ENCODE measurements at regions not wholly inside any gene's neighbourhood (a gene's known extent, or its start where the extent isn't known, plus 50 kb on each side); places are given as distances from the start of the nearest gene placed in this dataset.
"Not testable (repeated sequence)": the region's sequence is repeated elsewhere in the genome, so short reads cannot be mapped to it uniquely, and the experiment has no call there.

DNA sequence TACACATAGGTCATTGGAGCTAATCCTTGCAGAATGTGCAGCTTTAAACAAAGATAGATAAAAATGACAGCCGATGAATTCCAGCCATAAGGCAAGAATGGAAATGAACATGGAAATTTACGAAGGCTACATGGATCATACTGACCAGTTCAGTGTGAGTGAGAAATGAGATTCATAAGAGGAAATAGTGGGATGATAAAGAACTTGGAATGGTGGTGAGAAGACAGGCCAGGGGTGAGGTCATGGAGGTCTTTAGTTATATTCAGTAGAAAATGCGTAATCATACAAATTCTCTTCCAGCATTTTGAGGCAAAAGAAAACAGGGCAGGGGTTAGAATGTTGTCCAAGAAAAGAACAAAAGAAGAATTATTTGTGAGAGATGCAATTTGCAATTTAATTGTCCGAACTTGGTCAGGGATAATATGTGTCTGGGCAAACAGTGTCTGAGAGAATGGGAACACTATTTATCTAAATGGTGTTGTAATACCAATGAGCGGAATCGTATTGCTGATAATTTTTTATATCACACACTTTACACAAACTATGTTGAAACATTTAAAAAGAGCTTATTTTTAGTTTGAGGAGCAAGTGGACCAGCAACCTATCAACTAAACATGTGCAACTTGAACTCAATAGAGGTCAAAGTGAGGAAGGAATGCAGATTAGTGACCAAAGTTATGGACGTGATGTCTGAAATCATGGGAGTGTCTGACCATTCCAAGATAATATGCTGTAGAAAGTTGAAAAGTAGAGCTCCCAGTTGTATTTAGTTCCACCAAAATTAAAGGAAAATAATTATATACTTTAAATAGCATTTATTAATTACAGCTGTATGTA lies 739.0 kb upstream of the NCAM2 start:
- no peak for DNase-seq
- H3K4me3 Mint-ChIP-seq: no peak overlapping the region
- POLR2A ChIA-PET: no interaction called here
- H3K4me1 Mint-ChIP-seq: no peaks in the 10 kb centered on the region
- H3K27me3 Mint-ChIP-seq: no peaks in the 10 kb centered on the region
- H3K27ac Mint-ChIP-seq: no peak overlapping the region
- H3K9me3 Mint-ChIP-seq: peaks cover 15% of the 10 kb centered on the region
- CTCF ChIA-PET: no interaction called here
- no peaks in the 10 kb centered on the region for H3K36me3 Mint-ChIP-seq (ENCODE audit: low read depth)

GRCh38 chr21:20260124-20260523 lies 738.1 kb upstream of the NCAM2 start:
- Mint-ChIP-seq H3K4me3 (no peak overlapping the region), H3K27me3 (no peaks in the 10 kb centered on the region), H3K27ac (no peak overlapping the region), H3K9me3 (peaks cover 13% of the 10 kb centered on the region), H3K36me3 (ENCODE audit: low read depth) (no peaks in the 10 kb centered on the region), H3K4me1 (no peaks in the 10 kb centered on the region)
- POLR2A ChIA-PET: no interaction called here
- CTCF ChIA-PET: no interaction called here
- DNase-seq: no peak

DNA sequence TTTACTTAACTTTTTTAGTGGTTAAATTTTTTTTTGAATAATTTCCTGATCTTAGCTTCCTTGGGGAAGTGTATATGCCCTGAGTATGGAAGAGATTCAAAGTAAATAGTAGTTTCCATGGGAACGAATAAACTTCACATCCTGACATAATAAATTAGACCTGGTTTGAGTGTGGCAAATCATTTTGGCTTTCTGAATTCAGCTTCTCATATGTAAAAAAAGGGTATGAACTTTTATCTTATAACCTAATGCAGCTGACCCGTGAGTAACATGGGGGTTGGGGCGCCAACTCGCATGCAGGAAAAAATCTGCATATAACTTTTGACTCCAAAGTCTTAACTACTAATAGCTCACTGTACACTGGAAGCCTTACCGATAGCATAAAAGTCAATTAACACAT lies 736.8 kb upstream of the NCAM2 start:
- H3K9me3 Mint-ChIP-seq: peaks cover 14% of the 10 kb centered on the region
- no peak for DNase-seq
- no peaks in the 10 kb centered on the region for H3K36me3 Mint-ChIP-seq (ENCODE audit: low read depth)
- ChIA-PET CTCF (no interaction called here), POLR2A (no interaction called here)
- no peaks in the 10 kb centered on the region for H3K4me1 Mint-ChIP-seq
- no peak overlapping the region for H3K4me3 Mint-ChIP-seq
- no peaks in the 10 kb centered on the region for H3K27me3 Mint-ChIP-seq
- H3K27ac Mint-ChIP-seq: no peak overlapping the region

- peaks cover 11% of the 10 kb centered on the region for H3K9me3 Mint-ChIP-seq
- CTCF ChIA-PET: no interaction called here
- DNase-seq: no peak
- no peaks in the 10 kb centered on the region for H3K27me3 Mint-ChIP-seq
- H3K4me3 Mint-ChIP-seq: no peak overlapping the region
- H3K36me3 Mint-ChIP-seq (ENCODE audit: low read depth): no peaks in the 10 kb centered on the region
- H3K4me1 Mint-ChIP-seq: no peaks in the 10 kb centered on the region
- POLR2A ChIA-PET: no interaction called here
- H3K27ac Mint-ChIP-seq: no peak overlapping the region
These were observed 732.3 kb upstream of the NCAM2 start for GRCh38 chr21:20265707-20266440.

GRCh38 chr21:20266441-20266710 lies 731.8 kb upstream of the NCAM2 start:
- Mint-ChIP-seq H3K4me3 (no peak overlapping the region), H3K36me3 (ENCODE audit: low read depth) (no peaks in the 10 kb centered on the region), H3K27me3 (no peaks in the 10 kb centered on the region), H3K27ac (no peak overlapping the region), H3K9me3 (peaks cover 11% of the 10 kb centered on the region), H3K4me1 (no peaks in the 10 kb centered on the region)
- DNase-seq: no peak
- ChIA-PET CTCF (no interaction called here), POLR2A (no interaction called here)

GRCh38 chr21:20270365-20271055 lies 727.7 kb upstream of the NCAM2 start:
- no peaks in the 10 kb centered on the region for H3K4me1 Mint-ChIP-seq

GRCh38 chr21:20272791-20273362 lies 725.3 kb upstream of the NCAM2 start:
- H3K4me1 Mint-ChIP-seq: no peaks in the 10 kb centered on the region
- no peak overlapping the region for H3K4me3 Mint-ChIP-seq
- no peaks in the 10 kb centered on the region for H3K36me3 Mint-ChIP-seq (ENCODE audit: low read depth)
- H3K27me3 Mint-ChIP-seq: no peaks in the 10 kb centered on the region
- POLR2A ChIA-PET: no interaction called here
- H3K9me3 Mint-ChIP-seq: peaks cover 17% of the 10 kb centered on the region
- no peak for DNase-seq
- no peak overlapping the region for H3K27ac Mint-ChIP-seq
- CTCF ChIA-PET: no interaction called here

More at GRCh38 chr21:20270365-20271055, 727.7 kb upstream of the NCAM2 start:
- H3K4me3 Mint-ChIP-seq: no peak overlapping the region
- H3K36me3 Mint-ChIP-seq (ENCODE audit: low read depth): no peaks in the 10 kb centered on the region
- ChIA-PET CTCF (no interaction called here), POLR2A (no interaction called here)
- no peaks in the 10 kb centered on the region for H3K27me3 Mint-ChIP-seq
- peaks cover 18% of the 10 kb centered on the region for H3K9me3 Mint-ChIP-seq
- no peak overlapping the region for H3K27ac Mint-ChIP-seq
- DNase-seq: no peak

DNA sequence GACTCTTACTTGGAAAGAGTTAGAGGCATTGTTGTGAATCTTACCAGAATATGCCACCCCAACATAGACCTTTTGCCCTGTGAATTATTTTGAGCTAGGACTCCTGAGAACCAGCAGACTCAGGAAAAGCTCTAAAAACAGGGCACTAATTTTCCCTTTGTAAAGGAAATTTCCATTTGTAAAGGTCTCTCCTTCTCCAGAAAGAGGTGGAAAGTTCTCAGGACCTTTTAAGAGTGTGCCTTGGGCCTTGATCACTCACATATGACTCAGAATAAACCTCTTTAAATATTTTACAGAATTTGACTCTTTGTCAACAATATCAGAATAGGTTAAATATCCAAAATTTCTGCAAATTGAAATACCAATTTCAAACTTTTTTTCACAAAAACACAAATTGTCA lies 721.8 kb upstream of the NCAM2 start:
- Mint-ChIP-seq H3K27me3 (no peaks in the 10 kb centered on the region), H3K4me3 (no peak overlapping the region), H3K9me3 (peaks cover 15% of the 10 kb centered on the region), H3K36me3 (ENCODE audit: low read depth) (no peaks in the 10 kb centered on the region), H3K4me1 (no peaks in the 10 kb centered on the region), H3K27ac (no peak overlapping the region)
- no peak for DNase-seq
- CTCF ChIA-PET: no interaction called here
- POLR2A ChIA-PET: no interaction called here

- peaks cover 13% of the 10 kb centered on the region for H3K9me3 Mint-ChIP-seq
- no peaks in the 10 kb centered on the region for H3K4me1 Mint-ChIP-seq
- ChIA-PET CTCF (no interaction called here), POLR2A (no interaction called here)
- no peak overlapping the region for H3K4me3 Mint-ChIP-seq
- no peak for DNase-seq
- H3K27me3 Mint-ChIP-seq: no peaks in the 10 kb centered on the region
- no peak overlapping the region for H3K27ac Mint-ChIP-seq
- H3K36me3 Mint-ChIP-seq (ENCODE audit: low read depth): no peaks in the 10 kb centered on the region
These were observed 721.3 kb upstream of the NCAM2 start for GRCh38 chr21:20276954-20277353.

DNA sequence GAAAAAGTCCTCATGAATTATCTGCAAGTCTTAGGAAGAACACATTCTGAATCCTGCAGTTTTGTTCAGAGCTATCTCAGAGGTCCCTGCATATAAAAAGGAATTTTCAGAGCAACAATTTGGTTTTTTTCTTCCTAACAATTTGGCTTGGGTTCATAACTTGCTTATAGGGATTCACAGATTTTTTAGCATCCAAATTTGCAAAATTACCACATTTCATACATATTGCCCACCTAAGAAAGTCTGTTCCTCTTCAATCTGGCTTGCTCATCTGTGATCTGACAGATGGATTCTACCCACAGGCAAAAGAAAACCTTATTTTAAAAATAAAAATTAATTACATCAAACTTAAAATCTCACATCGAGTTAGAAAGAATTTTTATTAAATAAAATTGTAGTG lies 714.4 kb upstream of the NCAM2 start:
- Mint-ChIP-seq H3K4me3 (no peak overlapping the region), H3K27ac (no peak overlapping the region), H3K9me3 (peaks cover 3% of the 10 kb centered on the region), H3K36me3 (ENCODE audit: low read depth) (no peaks in the 10 kb centered on the region), H3K27me3 (no peaks in the 10 kb centered on the region), H3K4me1 (no peaks in the 10 kb centered on the region)
- no peak for DNase-seq
- CTCF ChIA-PET: no interaction called here
- POLR2A ChIA-PET: no interaction called here

DNA sequence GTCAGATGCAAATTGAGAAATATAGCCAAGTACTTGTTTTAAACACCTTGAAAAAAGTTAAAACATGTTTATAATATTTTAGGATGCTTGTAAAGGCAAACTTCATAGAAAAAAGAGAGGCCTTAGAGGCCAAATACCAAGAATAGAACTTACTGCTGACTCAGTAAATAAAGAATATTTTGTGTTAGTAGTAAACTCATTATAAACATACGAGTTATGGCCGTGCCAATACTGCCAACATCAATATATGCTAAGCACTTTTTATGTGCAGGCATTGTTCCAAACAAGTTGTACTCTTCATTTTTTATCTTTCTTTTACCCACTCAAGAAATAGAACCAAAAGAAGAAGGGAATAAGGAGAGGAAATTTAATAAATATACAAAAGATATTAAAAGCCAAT lies 705.9 kb upstream of the NCAM2 start:
- no peaks in the 10 kb centered on the region for H3K27me3 Mint-ChIP-seq
- DNase-seq: no peak
- H3K36me3 Mint-ChIP-seq (ENCODE audit: low read depth): no peaks in the 10 kb centered on the region
- H3K4me3 Mint-ChIP-seq: no peak overlapping the region
- ChIA-PET CTCF (no interaction called here), POLR2A (no interaction called here)
- H3K4me1 Mint-ChIP-seq: peaks cover 5% of the 10 kb centered on the region
- H3K9me3 Mint-ChIP-seq: no peaks in the 10 kb centered on the region
- H3K27ac Mint-ChIP-seq: no peak overlapping the region

DNA sequence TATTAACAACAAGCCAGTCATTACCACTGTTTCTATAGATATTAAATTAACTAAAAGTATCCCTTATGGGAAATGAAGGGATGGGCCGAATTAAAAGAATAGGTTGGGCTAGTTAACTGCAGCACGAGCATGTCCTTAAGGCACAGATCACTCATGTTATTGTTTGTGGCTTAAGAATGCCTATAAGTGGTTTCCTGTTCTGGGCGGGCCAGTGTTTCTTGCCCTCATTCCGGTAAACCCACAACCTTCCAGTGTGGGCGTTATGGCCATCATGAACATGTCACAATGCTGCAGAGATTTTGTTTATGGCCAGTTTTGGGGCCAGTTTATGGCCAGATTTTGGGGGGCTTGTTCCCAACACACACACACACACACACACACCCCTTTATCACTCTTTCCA lies 705.4 kb upstream of the NCAM2 start:
- DNase-seq; H3K4me1 Mint-ChIP-seq; H3K27me3 Mint-ChIP-seq; POLR2A ChIA-PET; H3K4me3 Mint-ChIP-seq; CTCF ChIA-PET; H3K36me3 Mint-ChIP-seq (ENCODE audit: low read depth); H3K9me3 Mint-ChIP-seq; H3K27ac Mint-ChIP-seq: not testable (repeated sequence)

GRCh38 chr21:20301395-20301794 lies 696.8 kb upstream of the NCAM2 start:
- Mint-ChIP-seq H3K27me3 (no peaks in the 10 kb centered on the region), H3K4me3 (no peak overlapping the region), H3K9me3 (peaks cover 12% of the 10 kb centered on the region), H3K36me3 (ENCODE audit: low read depth) (no peaks in the 10 kb centered on the region), H3K27ac (no peak overlapping the region), H3K4me1 (no peaks in the 10 kb centered on the region)
- DNase-seq: no peak
- ChIA-PET POLR2A (no interaction called here), CTCF (no interaction called here)

DNA sequence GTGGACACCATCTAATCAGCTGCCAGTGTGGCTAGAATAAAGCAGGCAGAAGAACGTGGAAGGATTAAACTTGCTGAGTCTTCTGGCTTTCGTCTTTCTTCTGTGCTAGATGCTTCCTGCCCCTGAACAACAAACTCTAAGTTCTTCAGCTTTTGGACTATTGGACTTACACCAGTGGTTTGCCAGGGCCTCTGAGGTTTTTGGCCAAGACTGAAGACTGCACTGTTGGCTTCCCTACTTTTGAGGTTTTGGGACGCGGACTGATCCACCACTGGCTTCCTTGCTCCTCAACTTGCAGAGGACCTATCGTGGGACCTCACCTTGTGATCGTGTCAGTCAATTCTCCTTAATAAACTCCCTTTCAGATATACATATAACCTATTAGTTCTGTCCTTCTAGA lies 696.1 kb upstream of the NCAM2 start:
- no peaks in the 10 kb centered on the region for H3K27me3 Mint-ChIP-seq
- DNase-seq: no peak
- no peak overlapping the region for H3K27ac Mint-ChIP-seq
- CTCF ChIA-PET: no interaction called here
- H3K36me3 Mint-ChIP-seq (ENCODE audit: low read depth): no peaks in the 10 kb centered on the region
- H3K4me1 Mint-ChIP-seq: no peaks in the 10 kb centered on the region
- POLR2A ChIA-PET: no interaction called here
- no peak overlapping the region for H3K4me3 Mint-ChIP-seq
- peaks cover 12% of the 10 kb centered on the region for H3K9me3 Mint-ChIP-seq

All from activated CD4-positive, alpha-beta memory T cell treated with anti-CD3 and anti-CD28 coated beads, Interleukin-2, amount 10 ng/mL, durations not matched to agents 7 days and 5 days (primary cell).